DMS53 (cell line): ENCODE measurements at regions not wholly inside any gene's neighbourhood (a gene's known extent, or its start where the extent isn't known, plus 50 kb on each side); places are given as distances from the start of the nearest gene placed in this dataset.
"Not testable (repeated sequence)": the region's sequence is repeated elsewhere in the genome, so short reads cannot be mapped to it uniquely, and the experiment has no call there.

Experiments
- DNase-seq: peaks from one replicate; lab custom pipeline; 2025; lab: John Stamatoyannopoulos, UW

- DNase-seq, result no peak
Measured at GRCh38 chr1:191508239-191508638, 650.0 kb upstream of the RGS18 start.

GRCh38 chr1:191511480-191511879, 646.8 kb upstream of the RGS18 start:
- DNase-seq, result not testable (repeated sequence)

GRCh38 chr1:191517826-191518225, 640.4 kb upstream of the RGS18 start:
- DNase-seq, result no peak

GRCh38 chr1:191519519-191519918, 638.7 kb upstream of the RGS18 start:
- peak; percentile 34 for DNase-seq

GRCh38 chr1:191520345-191520744, 637.9 kb upstream of the RGS18 start:
- DNase-seq, result peak; percentile 15

GRCh38 chr1:191525944-191526343, 632.3 kb upstream of the RGS18 start:
- DNase-seq, result not testable (repeated sequence)

- DNase-seq, result no peak
Measured at GRCh38 chr1:191528275-191528674, 630.0 kb upstream of the RGS18 start.

GRCh38 chr1:191530928-191531327, 627.3 kb upstream of the RGS18 start:
- DNase-seq, result no peak

GRCh38 chr1:191533254-191533653, 625.0 kb upstream of the RGS18 start:
- DNase-seq, result no peak

GRCh38 chr1:191536791-191537429, 621.4 kb upstream of the RGS18 start:
- DNase-seq, result no peak

- DNase-seq, result no peak
Measured at GRCh38 chr1:191541758-191542157, 616.5 kb upstream of the RGS18 start.

GRCh38 chr1:191542444-191542843, 615.8 kb upstream of the RGS18 start:
- no peak for DNase-seq

GRCh38 chr1:191546803-191547202, 611.5 kb upstream of the RGS18 start:
- DNase-seq, result no peak

- DNase-seq, result no peak
Measured at GRCh38 chr1:191551019-191551418, 607.2 kb upstream of the RGS18 start.

- DNase-seq, result peak; percentile 51
Measured at GRCh38 chr1:191558379-191558778, 599.9 kb upstream of the RGS18 start.

GRCh38 chr1:191561276-191561675, 597.0 kb upstream of the RGS18 start:
- DNase-seq, result no peak

- no peak for DNase-seq
Measured at GRCh38 chr1:191564275-191564674, 594.0 kb upstream of the RGS18 start.

- DNase-seq, result no peak
Measured at GRCh38 chr1:191572479-191572878, 585.8 kb upstream of the RGS18 start.

- peak; percentile 27 for DNase-seq
Measured at GRCh38 chr1:191575180-191575579, 583.1 kb upstream of the RGS18 start.

GRCh38 chr1:191575746-191576145, 582.5 kb upstream of the RGS18 start:
- DNase-seq, result no peak

GRCh38 chr1:191577213-191577612, 581.0 kb upstream of the RGS18 start:
- no peak for DNase-seq

- DNase-seq, result no peak
Measured at GRCh38 chr1:191578281-191578680, 580.0 kb upstream of the RGS18 start.

- DNase-seq, result no peak
Measured at GRCh38 chr1:191579019-191579418, 579.2 kb upstream of the RGS18 start.

- no peak for DNase-seq
Measured at GRCh38 chr1:191582169-191582568, 576.1 kb upstream of the RGS18 start.
